ENCODE measurements at regions not wholly inside any gene's neighbourhood (a gene's known extent, or its start where the extent isn't known, plus 50 kb on each side); places are given as distances from the start of the nearest gene placed in this dataset.

- intact Hi-C loops (cut with micrococcal nuclease) = no loop called here
- no peak for DNase-seq
- H3K36me3 Mint-ChIP-seq = no peaks in the 10 kb centered on the region
- Histone ChIP-seq H3K36me3 (ENCODE audit: insufficient read depth, low read length) (no peaks in the 10 kb centered on the region), H3K27ac (ENCODE audit: low read depth, low read length) (no peak overlapping the region), H3K4me1 (ENCODE audit: insufficient read depth, low read length) (no peaks in the 10 kb centered on the region), H3K9me3 (ENCODE audit: control insufficient read depth in 1 of 2, low read length in 2 of 2) (no peaks in the 10 kb centered on the region), H3K4me3 (ENCODE audit: low read length in 2 of 2) (no peak overlapping the region), H3K27me3 (ENCODE audit: insufficient read depth, low read length) (no peaks in the 10 kb centered on the region)
- H3K9me3 Mint-ChIP-seq = peaks cover 0 to 3% (median 0%) of the 10 kb centered on the region in 8 donors
- no peaks in the 10 kb centered on the region for H3K27me3 Mint-ChIP-seq
- peak overlapping the region in 1 of 7 donors; percentile 41 for H3K27ac Mint-ChIP-seq
- H3K4me1 Mint-ChIP-seq = no peaks in the 10 kb centered on the region
- POLR2A ChIA-PET (ENCODE audit: partially characterized antibody) = no interaction called here
- no peak overlapping the region for H3K4me3 Mint-ChIP-seq
- CTCF ChIA-PET (ENCODE audit: partially characterized antibody) = no interaction called here
Measured at GRCh38 chr9:118223111-118223510, 518.9 kb downstream of the TLR4 start.

- H3K36me3 Mint-ChIP-seq = no peaks in the 10 kb centered on the region
- POLR2A ChIA-PET (ENCODE audit: partially characterized antibody) = no interaction called here
Measured at GRCh38 chr9:118230329-118230728, 526.1 kb downstream of the TLR4 start.

GRCh38 chr9:118236625-118237024, 532.4 kb downstream of the TLR4 start:
- no peak for DNase-seq
- no peak overlapping the region for H3K27ac Mint-ChIP-seq
- H3K4me3 ChIP-seq (ENCODE audit: low read length in 2 of 2) = no peak overlapping the region
- intact Hi-C loops (cut with micrococcal nuclease) = no loop called here
- H3K36me3 Mint-ChIP-seq = no peaks in the 10 kb centered on the region
- no peaks in the 10 kb centered on the region for H3K27me3 Mint-ChIP-seq
- H3K36me3 ChIP-seq (ENCODE audit: insufficient read depth, low read length) = no peaks in the 10 kb centered on the region
- H3K27me3 ChIP-seq (ENCODE audit: insufficient read depth, low read length) = no peaks in the 10 kb centered on the region
- no peaks in the 10 kb centered on the region for H3K4me1 Mint-ChIP-seq
- H3K9me3 ChIP-seq (ENCODE audit: control insufficient read depth in 1 of 2, low read length in 2 of 2) = no peaks in the 10 kb centered on the region
- H3K4me1 ChIP-seq (ENCODE audit: insufficient read depth, low read length) = no peaks in the 10 kb centered on the region
- ChIA-PET POLR2A (ENCODE audit: partially characterized antibody) (no interaction called here), CTCF (ENCODE audit: partially characterized antibody) (no interaction called here)
- H3K9me3 Mint-ChIP-seq = peaks cover 0 to 11% (median 5%) of the 10 kb centered on the region in 8 donors
- H3K27ac ChIP-seq (ENCODE audit: low read depth, low read length) = no peak overlapping the region
- H3K4me3 Mint-ChIP-seq = no peak overlapping the region

More at GRCh38 chr9:118230329-118230728, 526.1 kb downstream of the TLR4 start:
- Histone ChIP-seq H3K36me3 (ENCODE audit: insufficient read depth, low read length) (no peaks in the 10 kb centered on the region), H3K4me1 (ENCODE audit: insufficient read depth, low read length) (no peaks in the 10 kb centered on the region), H3K9me3 (ENCODE audit: control insufficient read depth in 1 of 2, low read length in 2 of 2) (no peaks in the 10 kb centered on the region), H3K4me3 (ENCODE audit: low read length in 2 of 2) (no peak overlapping the region), H3K27me3 (ENCODE audit: insufficient read depth, low read length) (no peaks in the 10 kb centered on the region), H3K27ac (ENCODE audit: low read depth, low read length) (no peak overlapping the region)
- no peaks in the 10 kb centered on the region for H3K27me3 Mint-ChIP-seq
- H3K9me3 Mint-ChIP-seq = peaks cover 0 to 6% (median 0%) of the 10 kb centered on the region in 8 donors
- no peak overlapping the region for H3K4me3 Mint-ChIP-seq
- no peak for DNase-seq
- no peaks in the 10 kb centered on the region for H3K4me1 Mint-ChIP-seq
- no peak overlapping the region for H3K27ac Mint-ChIP-seq
- CTCF ChIA-PET (ENCODE audit: partially characterized antibody) = interaction anchor here (1.2 kb wide), 1 partner anchor 12 kb away, joined by 3 read pairs; no protein-coding TSS in a partner anchor
- intact Hi-C loops (cut with micrococcal nuclease) = no loop called here

- Mint-ChIP-seq H3K27me3 (no peaks in the 10 kb centered on the region), H3K9me3 (peaks cover under 1 to 12% (median 7%) of the 10 kb centered on the region in 8 donors), H3K4me1 (no peaks in the 10 kb centered on the region), H3K27ac (no peak overlapping the region), H3K4me3 (no peak overlapping the region), H3K36me3 (no peaks in the 10 kb centered on the region)
- H3K4me1 ChIP-seq (ENCODE audit: insufficient read depth, low read length) = no peaks in the 10 kb centered on the region
- H3K27ac ChIP-seq (ENCODE audit: low read depth, low read length) = no peak overlapping the region
- H3K4me3 ChIP-seq (ENCODE audit: low read length in 2 of 2) = no peak overlapping the region
- no peak for DNase-seq
- CTCF ChIA-PET (ENCODE audit: partially characterized antibody) = no interaction called here
- H3K9me3 ChIP-seq (ENCODE audit: control insufficient read depth in 1 of 2, low read length in 2 of 2) = no peaks in the 10 kb centered on the region
- no peaks in the 10 kb centered on the region for H3K36me3 ChIP-seq (ENCODE audit: insufficient read depth, low read length)
- intact Hi-C loops (cut with micrococcal nuclease) = no loop called here
- POLR2A ChIA-PET (ENCODE audit: partially characterized antibody) = no interaction called here
- H3K27me3 ChIP-seq (ENCODE audit: insufficient read depth, low read length) = no peaks in the 10 kb centered on the region
Measured at GRCh38 chr9:118238139-118238538, 533.9 kb downstream of the TLR4 start.

GRCh38 chr9:118252027-118252426, 547.8 kb downstream of the TLR4 start:
- ChIA-PET POLR2A (ENCODE audit: partially characterized antibody) (no interaction called here), CTCF (ENCODE audit: partially characterized antibody) (no interaction called here)
- no peaks in the 10 kb centered on the region for H3K36me3 ChIP-seq (ENCODE audit: insufficient read depth, low read length)
- no peak overlapping the region for H3K27ac ChIP-seq (ENCODE audit: low read depth, low read length)
- no peak for DNase-seq
- no peaks in the 10 kb centered on the region for H3K27me3 ChIP-seq (ENCODE audit: insufficient read depth, low read length)
- H3K4me1 Mint-ChIP-seq = no peaks in the 10 kb centered on the region
- H3K4me3 Mint-ChIP-seq = no peak overlapping the region
- intact Hi-C loops (cut with micrococcal nuclease) = no loop called here
- no peaks in the 10 kb centered on the region for H3K36me3 Mint-ChIP-seq
- no peaks in the 10 kb centered on the region for H3K4me1 ChIP-seq (ENCODE audit: insufficient read depth, low read length)
- no peaks in the 10 kb centered on the region for H3K9me3 ChIP-seq (ENCODE audit: control insufficient read depth in 1 of 2, low read length in 2 of 2)
- no peak overlapping the region for H3K27ac Mint-ChIP-seq
- peaks cover 0 to 14% (median 3%) of the 10 kb centered on the region in 8 donors for H3K9me3 Mint-ChIP-seq
- peaks cover 0 to 1% of the 10 kb centered on the region in 2 donors for H3K27me3 Mint-ChIP-seq
- H3K4me3 ChIP-seq (ENCODE audit: low read length in 2 of 2) = no peak overlapping the region

GRCh38 chr9:118262191-118262590, 558.0 kb downstream of the TLR4 start:
- no peaks in the 10 kb centered on the region for H3K36me3 ChIP-seq (ENCODE audit: insufficient read depth, low read length)
- DNase-seq = no peak
- intact Hi-C loops (cut with micrococcal nuclease) = no loop called here
- Mint-ChIP-seq H3K27me3 (no peaks in the 10 kb centered on the region), H3K36me3 (no peaks in the 10 kb centered on the region), H3K4me3 (no peak overlapping the region), H3K27ac (no peak overlapping the region), H3K9me3 (peaks cover 0 to 25% (median 12%) of the 10 kb centered on the region in 8 donors), H3K4me1 (no peaks in the 10 kb centered on the region)
- ChIA-PET POLR2A (ENCODE audit: partially characterized antibody) (no interaction called here), CTCF (ENCODE audit: partially characterized antibody) (no interaction called here)
- no peaks in the 10 kb centered on the region for H3K9me3 ChIP-seq (ENCODE audit: control insufficient read depth in 1 of 2, low read length in 2 of 2)
- no peak overlapping the region for H3K27ac ChIP-seq (ENCODE audit: low read depth, low read length)
- H3K27me3 ChIP-seq (ENCODE audit: insufficient read depth, low read length) = no peaks in the 10 kb centered on the region
- H3K4me3 ChIP-seq (ENCODE audit: low read length in 2 of 2) = no peak overlapping the region
- H3K4me1 ChIP-seq (ENCODE audit: insufficient read depth, low read length) = no peaks in the 10 kb centered on the region

- Mint-ChIP-seq H3K4me3 (no peak overlapping the region), H3K36me3 (no peaks in the 10 kb centered on the region), H3K4me1 (no peaks in the 10 kb centered on the region), H3K27ac (no peak overlapping the region), H3K27me3 (no peaks in the 10 kb centered on the region), H3K9me3 (peaks cover 0 to 14% (median 12%) of the 10 kb centered on the region in 8 donors)
- DNase-seq = no peak
- no peak overlapping the region for H3K27ac ChIP-seq (ENCODE audit: low read depth, low read length)
- H3K9me3 ChIP-seq (ENCODE audit: control insufficient read depth in 1 of 2, low read length in 2 of 2) = no peaks in the 10 kb centered on the region
- no peaks in the 10 kb centered on the region for H3K36me3 ChIP-seq (ENCODE audit: insufficient read depth, low read length)
- CTCF ChIA-PET (ENCODE audit: partially characterized antibody) = no interaction called here
- no peaks in the 10 kb centered on the region for H3K27me3 ChIP-seq (ENCODE audit: insufficient read depth, low read length)
- POLR2A ChIA-PET (ENCODE audit: partially characterized antibody) = no interaction called here
- H3K4me3 ChIP-seq (ENCODE audit: low read length in 2 of 2) = no peak overlapping the region
- intact Hi-C loops (cut with micrococcal nuclease) = no loop called here
- H3K4me1 ChIP-seq (ENCODE audit: insufficient read depth, low read length) = no peaks in the 10 kb centered on the region
Measured at GRCh38 chr9:118263949-118264348, 559.7 kb downstream of the TLR4 start.

- no peak for DNase-seq
- CTCF ChIA-PET (ENCODE audit: partially characterized antibody) = no interaction called here
- no peaks in the 10 kb centered on the region for H3K9me3 ChIP-seq (ENCODE audit: control insufficient read depth in 1 of 2, low read length in 2 of 2)
- no peaks in the 10 kb centered on the region for H3K36me3 ChIP-seq (ENCODE audit: insufficient read depth, low read length)
- no peak overlapping the region for H3K4me3 Mint-ChIP-seq
- no peak overlapping the region for H3K27ac Mint-ChIP-seq
- H3K27me3 ChIP-seq (ENCODE audit: insufficient read depth, low read length) = no peaks in the 10 kb centered on the region
- no peaks in the 10 kb centered on the region for H3K27me3 Mint-ChIP-seq
- H3K27ac ChIP-seq (ENCODE audit: low read depth, low read length) = no peak overlapping the region
- H3K4me1 ChIP-seq (ENCODE audit: insufficient read depth, low read length) = no peaks in the 10 kb centered on the region
- H3K36me3 Mint-ChIP-seq = no peaks in the 10 kb centered on the region
- intact Hi-C loops (cut with micrococcal nuclease) = no loop called here
- POLR2A ChIA-PET (ENCODE audit: partially characterized antibody) = no interaction called here
- H3K4me3 ChIP-seq (ENCODE audit: low read length in 2 of 2) = no peak overlapping the region
- H3K4me1 Mint-ChIP-seq = no peaks in the 10 kb centered on the region
- H3K9me3 Mint-ChIP-seq = peaks cover 0 to 9% (median 2%) of the 10 kb centered on the region in 8 donors
Measured at GRCh38 chr9:118268046-118268445, 563.8 kb downstream of the TLR4 start.

Data from CD4-positive, alpha-beta memory T cell (primary cell).